HUES6 (cell line): ENCODE measurements at regions not wholly inside any gene's neighbourhood (a gene's known extent, or its start where the extent isn't known, plus 50 kb on each side); places are given as distances from the start of the nearest gene placed in this dataset.

Source experiments
- H3K27ac ChIP-seq: 2 replicates; pipeline ENCODE4 v1.7.0; 2013; ENCODE audit warnings: low read depth, mild to moderate bottlenecking, low read length, inconsistent platforms
- H3K27me3 ChIP-seq: 2 replicates; pipeline ENCODE4 v1.6.1; 2013; ENCODE audit warnings: low read length; ENCODE audit not compliant: control insufficient read depth, insufficient read depth
- H3K36me3 ChIP-seq: 2 replicates; pipeline ENCODE4 v1.6.1; 2013; ENCODE audit warnings: low read length; ENCODE audit not compliant: control insufficient read depth, insufficient read depth
- H3K4me1 ChIP-seq: 2 replicates; pipeline ENCODE4 v1.6.1; 2013; ENCODE audit warnings: low read length; ENCODE audit not compliant: control insufficient read depth, insufficient read depth
- H3K4me3 ChIP-seq: 2 replicates; pipeline ENCODE4 v1.5.1; 2013; ENCODE audit warnings: low read depth, low read length
- H3K9ac ChIP-seq: one replicate; pipeline ENCODE4 v1.6.1; 2013; ENCODE audit warnings: mild to moderate bottlenecking, low read length
- H3K9me3 ChIP-seq: 2 replicates; pipeline ENCODE4 v1.6.1; 2013; ENCODE audit warnings: low read depth, low read length; ENCODE audit not compliant: control insufficient read depth, insufficient read depth

DNA sequence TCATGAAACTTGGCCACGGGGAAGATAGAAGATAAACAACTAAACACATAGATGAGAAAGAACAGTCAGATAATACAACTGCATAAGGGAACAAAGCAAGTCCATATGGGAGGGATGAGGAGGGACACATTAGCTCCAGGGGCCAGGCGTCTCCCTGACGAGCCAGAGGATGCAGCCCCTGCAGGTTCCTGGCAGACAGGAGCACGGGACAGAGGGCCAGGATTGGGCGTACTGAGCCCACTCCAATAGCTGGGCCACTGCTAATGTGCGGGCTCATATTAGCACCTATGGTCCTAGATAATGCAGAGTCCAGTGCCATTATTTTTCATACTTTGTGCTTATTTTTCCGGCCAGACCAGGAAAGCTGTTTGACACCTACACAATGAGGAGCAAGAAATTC is 182.9 kb downstream of the ANKRD60 start:
- no peak overlapping the region for H3K9ac ChIP-seq
- peaks cover 9% of the 10 kb centered on the region for H3K4me1 ChIP-seq
- H3K36me3 ChIP-seq, result no peaks in the 10 kb centered on the region
- no peak overlapping the region for H3K4me3 ChIP-seq
- H3K9me3 ChIP-seq, result no peaks in the 10 kb centered on the region
- H3K27ac ChIP-seq, result no peak overlapping the region
- no peaks in the 10 kb centered on the region for H3K27me3 ChIP-seq

DNA sequence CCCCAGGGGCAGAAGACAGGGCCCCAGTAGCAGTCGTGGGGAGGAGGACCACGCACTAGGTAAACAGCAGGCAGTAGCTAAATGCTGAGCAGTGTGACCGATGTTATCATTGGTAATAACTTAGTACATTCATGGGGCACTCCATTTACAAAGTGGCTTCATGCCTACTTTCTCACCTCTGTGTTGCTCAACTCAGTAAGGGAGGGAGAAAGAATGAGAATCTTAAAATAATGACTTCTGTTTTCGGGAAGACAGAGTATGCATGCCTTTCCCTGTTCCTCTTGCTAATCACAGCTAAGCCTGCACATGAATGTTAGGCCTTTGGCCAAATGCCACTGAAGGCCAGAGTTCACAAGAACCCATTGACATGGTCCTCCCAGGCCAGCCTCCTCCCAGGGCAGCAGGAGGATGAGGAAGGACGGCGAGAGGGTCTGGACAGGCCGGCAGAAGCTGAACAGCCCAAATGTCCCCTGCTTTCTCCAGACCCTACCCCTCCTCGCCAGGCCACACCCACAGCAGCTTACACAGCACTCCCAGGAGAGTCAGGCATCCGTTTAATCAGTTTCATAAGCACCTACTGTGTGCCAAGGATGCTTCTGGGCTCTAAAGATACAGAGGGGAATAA is 183.4 kb downstream of the ANKRD60 start:
- Histone ChIP-seq H3K27ac (no peak overlapping the region), H3K36me3 (no peaks in the 10 kb centered on the region), H3K9ac (no peak overlapping the region), H3K4me1 (peaks cover 9% of the 10 kb centered on the region), H3K9me3 (no peaks in the 10 kb centered on the region), H3K27me3 (no peaks in the 10 kb centered on the region), H3K4me3 (no peak overlapping the region)

- Histone ChIP-seq H3K9me3 (no peaks in the 10 kb centered on the region), H3K4me3 (no peak overlapping the region), H3K36me3 (no peaks in the 10 kb centered on the region), H3K4me1 (peaks cover 9% of the 10 kb centered on the region), H3K27ac (no peak overlapping the region), H3K9ac (no peak overlapping the region), H3K27me3 (no peaks in the 10 kb centered on the region)
Measured at GRCh38 chr20:58044286-58044685, 184.2 kb downstream of the ANKRD60 start.

DNA sequence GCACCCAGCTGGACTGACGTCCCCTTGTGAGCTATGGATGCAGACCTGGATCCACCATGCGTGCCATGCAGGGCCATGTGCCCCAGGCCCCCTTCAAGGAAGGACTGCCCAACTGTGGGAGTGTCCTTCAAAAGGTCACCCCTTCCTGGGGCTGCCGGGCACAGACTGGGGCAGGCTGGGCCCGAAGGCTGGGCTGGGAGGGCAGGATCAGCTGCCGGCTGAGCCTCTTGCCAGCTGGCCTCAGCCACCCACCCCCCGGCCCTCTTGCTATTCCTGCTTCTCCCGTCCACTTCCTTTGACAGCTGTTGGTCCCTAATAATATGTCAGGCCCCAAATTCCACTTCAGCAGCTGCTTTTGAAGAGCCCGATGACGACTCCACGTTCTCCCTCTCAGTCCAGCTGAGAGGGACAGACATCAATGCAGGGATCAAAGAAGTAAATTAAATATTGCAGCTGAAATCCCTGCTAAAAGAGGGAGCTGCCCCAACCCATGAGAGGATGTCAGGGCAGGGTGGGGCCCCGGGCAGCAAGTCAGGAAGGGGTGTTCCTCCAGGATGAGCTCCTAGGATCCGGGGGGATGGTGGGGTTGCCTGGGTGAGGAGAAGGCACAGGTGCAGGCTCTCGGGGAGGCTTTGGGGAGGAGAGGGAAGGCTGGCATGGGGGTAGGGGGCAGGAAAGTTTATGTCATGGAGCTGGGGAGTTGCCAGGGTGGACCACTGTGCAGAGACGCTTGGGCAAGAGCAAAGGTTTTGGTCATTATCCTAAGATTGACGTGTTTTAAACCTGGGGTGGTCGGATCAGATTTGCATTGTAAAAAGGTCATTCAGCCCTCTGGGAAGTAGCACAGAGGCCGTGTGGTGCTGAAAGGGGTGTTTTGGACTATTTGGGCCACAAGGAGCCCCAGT is 185.0 kb downstream of the ANKRD60 start:
- H3K4me3 ChIP-seq, result no peak overlapping the region
- peaks cover 9% of the 10 kb centered on the region for H3K4me1 ChIP-seq
- no peaks in the 10 kb centered on the region for H3K36me3 ChIP-seq
- H3K9me3 ChIP-seq, result no peaks in the 10 kb centered on the region
- no peaks in the 10 kb centered on the region for H3K27me3 ChIP-seq
- H3K9ac ChIP-seq, result no peak overlapping the region
- no peak overlapping the region for H3K27ac ChIP-seq

- Histone ChIP-seq H3K9me3 (no peaks in the 10 kb centered on the region), H3K36me3 (no peaks in the 10 kb centered on the region), H3K4me3 (no peak overlapping the region), H3K9ac (no peak overlapping the region), H3K27me3 (no peaks in the 10 kb centered on the region), H3K27ac (no peak overlapping the region), H3K4me1 (peaks cover 9% of the 10 kb centered on the region)
Measured at GRCh38 chr20:58042591-58042990, 185.9 kb downstream of the ANKRD60 start.

GRCh38 chr20:58040447-58041290 is 187.8 kb downstream of the ANKRD60 start:
- Histone ChIP-seq H3K9me3 (no peaks in the 10 kb centered on the region), H3K27me3 (no peaks in the 10 kb centered on the region), H3K27ac (no peak overlapping the region), H3K9ac (no peak overlapping the region), H3K36me3 (no peaks in the 10 kb centered on the region), H3K4me3 (no peak overlapping the region), H3K4me1 (peaks cover 9% of the 10 kb centered on the region)

GRCh38 chr20:58039274-58040092 is 189.0 kb downstream of the ANKRD60 start:
- Histone ChIP-seq H3K4me3 (no peak overlapping the region), H3K27ac (no peak overlapping the region), H3K9ac (no peak overlapping the region), H3K27me3 (no peaks in the 10 kb centered on the region), H3K4me1 (peaks cover 9% of the 10 kb centered on the region), H3K36me3 (no peaks in the 10 kb centered on the region), H3K9me3 (no peaks in the 10 kb centered on the region)

GRCh38 chr20:58038123-58038654 is 190.3 kb downstream of the ANKRD60 start:
- Histone ChIP-seq H3K9me3 (no peaks in the 10 kb centered on the region), H3K9ac (no peak overlapping the region), H3K27me3 (no peaks in the 10 kb centered on the region), H3K4me3 (no peak overlapping the region), H3K27ac (no peak overlapping the region), H3K36me3 (no peaks in the 10 kb centered on the region), H3K4me1 (no peaks in the 10 kb centered on the region; the same call in 1 of the 2 replicates)

DNA sequence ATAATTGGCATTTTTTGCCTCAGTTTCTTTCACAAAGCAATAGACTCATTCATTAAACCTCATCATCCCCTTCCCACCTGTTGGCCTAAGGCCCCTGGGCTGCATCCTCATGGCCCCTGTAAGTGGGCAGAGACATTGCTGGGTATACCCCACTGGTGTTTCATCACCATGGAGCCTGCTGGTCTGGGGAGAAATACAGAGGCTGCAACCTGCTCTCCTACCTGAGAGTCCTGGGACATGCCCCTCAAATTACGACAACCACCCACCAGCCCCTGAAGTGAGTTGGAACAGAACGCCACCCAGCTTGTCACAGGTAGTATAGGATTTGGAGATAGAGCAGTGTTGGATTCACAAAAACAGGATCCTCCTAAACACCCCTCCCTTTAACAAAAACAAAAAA is 190.8 kb downstream of the ANKRD60 start:
- no peak overlapping the region for H3K4me3 ChIP-seq
- no peaks in the 10 kb centered on the region for H3K27me3 ChIP-seq
- H3K9ac ChIP-seq, result no peak overlapping the region
- H3K36me3 ChIP-seq, result no peaks in the 10 kb centered on the region
- no peaks in the 10 kb centered on the region for H3K4me1 ChIP-seq
- H3K27ac ChIP-seq, result no peak overlapping the region
- H3K9me3 ChIP-seq, result no peaks in the 10 kb centered on the region

DNA sequence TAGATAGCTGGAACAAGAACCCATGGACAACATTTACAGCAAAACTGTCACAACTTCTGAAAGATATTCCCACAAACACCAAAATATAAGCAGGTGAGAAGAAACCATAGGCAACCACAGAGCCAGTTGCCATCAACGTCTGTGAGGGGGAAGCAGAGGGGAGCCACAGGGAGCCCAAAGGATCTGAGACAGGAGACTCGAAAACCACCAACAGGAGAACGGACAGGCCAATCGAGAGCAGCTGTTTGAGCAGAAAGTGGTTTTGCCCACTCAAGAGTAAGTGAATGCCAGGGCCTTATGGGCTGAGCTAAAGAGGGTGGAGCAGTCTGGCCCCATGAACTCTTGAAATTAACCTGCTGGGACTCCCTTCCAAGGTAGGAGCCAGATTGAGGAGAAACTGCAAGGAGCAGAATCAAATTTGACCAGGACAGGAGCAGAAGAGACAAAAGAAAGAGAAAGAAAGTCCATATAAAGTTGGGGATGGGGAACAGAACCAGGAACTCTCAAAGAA is 195.4 kb downstream of the ANKRD60 start:
- Histone ChIP-seq H3K9me3 (no peaks in the 10 kb centered on the region), H3K9ac (no peak overlapping the region), H3K4me3 (no peak overlapping the region), H3K36me3 (no peaks in the 10 kb centered on the region), H3K27ac (no peak overlapping the region), H3K4me1 (no peaks in the 10 kb centered on the region), H3K27me3 (no peaks in the 10 kb centered on the region; the same call in 1 of the 2 replicates)
